Fibroblast of the aortic adventitia (primary cell): ENCODE measurements at regions not wholly inside any gene's neighbourhood (a gene's known extent, or its start where the extent isn't known, plus 50 kb on each side); places are given as distances from the start of the nearest gene placed in this dataset.

Source experiments
- DNase-seq: peaks from one replicate; pipeline ENCODE4 v3.0.0-alpha.2; 2010; ENCODE audit warnings: low read depth
- H3K4me3 ChIP-seq: 2 replicates; pipeline ENCODE4 v1.5.1; 2011; ENCODE audit warnings: low read depth, mild to moderate bottlenecking, control low read depth, low read length, moderate library complexity
- CTCF ChIP-seq: IDR thresholded peaks from 2 replicates; pipeline ENCODE4 v1.5.1; 2011; ENCODE audit warnings: mild to moderate bottlenecking, low read length, control low read depth, inconsistent platforms; ENCODE audit not compliant: insufficient read depth

- no peak overlapping the region for H3K4me3 ChIP-seq
- no peak for DNase-seq
- TF ChIP-seq CTCF = no peak
These were observed 411.6 kb upstream of the ZEB2 start for GRCh38 chr2:144931480-144931879.

- TF ChIP-seq CTCF = no peak
- DNase-seq = no peak
- H3K4me3 ChIP-seq = no peak overlapping the region
These were observed 407.5 kb upstream of the ZEB2 start for GRCh38 chr2:144927429-144927828.

- no peak for DNase-seq
- TF ChIP-seq CTCF = no peak
- no peak overlapping the region for H3K4me3 ChIP-seq
These were observed 406.0 kb upstream of the ZEB2 start for GRCh38 chr2:144925886-144926285.

GRCh38 chr2:144924827-144925226 lies 404.9 kb upstream of the ZEB2 start:
- DNase-seq = no peak
- no peak for TF ChIP-seq CTCF
- H3K4me3 ChIP-seq = no peak overlapping the region

GRCh38 chr2:144922519-144922918 lies 402.6 kb upstream of the ZEB2 start:
- H3K4me3 ChIP-seq = no peak overlapping the region
- no peak for TF ChIP-seq CTCF
- no peak for DNase-seq

GRCh38 chr2:144920755-144921530 lies 401.0 kb upstream of the ZEB2 start:
- no peak for DNase-seq
- no peak overlapping the region for H3K4me3 ChIP-seq
- TF ChIP-seq CTCF = no peak

- DNase-seq = no peak
These were observed 394.9 kb upstream of the ZEB2 start for GRCh38 chr2:144914622-144915318.

More at GRCh38 chr2:144914622-144915318, 394.9 kb upstream of the ZEB2 start:
- no peak for TF ChIP-seq CTCF
- H3K4me3 ChIP-seq = no peak overlapping the region
